H9 (cell line): ENCODE measurements at regions not wholly inside any gene's neighbourhood (a gene's known extent, or its start where the extent isn't known, plus 50 kb on each side); places are given as distances from the start of the nearest gene placed in this dataset.

Source experiments
- DNase-seq: peaks from one replicate; pipeline ENCODE4 v3.0.0-alpha.2; 2017
- H2AFZ ChIP-seq: one replicate; pipeline ENCODE4 v1.6.1; 2013; ENCODE audit warnings: mild to moderate bottlenecking, low read length, control low read depth, moderate library complexity
- H2AK5ac ChIP-seq: 2 replicates; pipeline ENCODE4 v1.6.1; 2013; ENCODE audit warnings: low read length, control low read depth, mixed read lengths; ENCODE audit not compliant: insufficient read length
- H2BK120ac ChIP-seq: one replicate; pipeline ENCODE4 v1.6.1; 2013; ENCODE audit warnings: low read depth, mild to moderate bottlenecking, low read length, control low read depth, inconsistent platforms; ENCODE audit not compliant: poor library complexity, severe bottlenecking
- H2BK12ac ChIP-seq: 2 replicates; pipeline ENCODE4 v1.6.1; 2013; ENCODE audit warnings: low read length, control low read depth, mixed read lengths, low read depth; ENCODE audit not compliant: insufficient read length
- H2BK15ac ChIP-seq: 2 replicates; pipeline ENCODE4 v1.6.1; 2013; ENCODE audit warnings: low read depth, low read length, control low read depth
- H2BK20ac ChIP-seq: one replicate; pipeline ENCODE4 v1.6.1; 2013; ENCODE audit warnings: low read depth, mild to moderate bottlenecking, low read length, control low read depth, inconsistent platforms; ENCODE audit not compliant: poor library complexity, severe bottlenecking
- H2BK5ac ChIP-seq: 2 replicates; pipeline ENCODE4 v1.6.1; 2013; ENCODE audit warnings: low read length, control low read depth, mixed read lengths; ENCODE audit not compliant: insufficient read length
- H3K14ac ChIP-seq: 2 replicates; pipeline ENCODE4 v1.6.1; 2013; ENCODE audit warnings: low read length, control low read depth; ENCODE audit not compliant: insufficient read depth
- H3K18ac ChIP-seq: 2 replicates; pipeline ENCODE4 v1.6.1; 2013; ENCODE audit warnings: low read depth, mild to moderate bottlenecking, mixed read lengths, low read length, control low read depth; ENCODE audit not compliant: insufficient read length
- H3K23ac ChIP-seq: 2 replicates; pipeline ENCODE4 v1.6.1; 2013; ENCODE audit warnings: low read length, control low read depth, mixed read lengths, low read depth; ENCODE audit not compliant: insufficient read length
- H3K23me2 ChIP-seq: 2 replicates; pipeline ENCODE4 v1.6.1; 2013; ENCODE audit warnings: low read depth, mild to moderate bottlenecking, mixed read lengths, low read length, control low read depth; ENCODE audit not compliant: insufficient read length, poor library complexity, severe bottlenecking
- H3K27ac ChIP-seq: 2 replicates; pipeline ENCODE4 v1.5.1; 2013; ENCODE audit warnings: low read length, control low read depth, mixed read lengths, low read depth; ENCODE audit not compliant: insufficient read length
- H3K27me3 ChIP-seq: 2 replicates; pipeline ENCODE4 v1.6.1; 2013; ENCODE audit warnings: low read length, control low read depth, inconsistent platforms; ENCODE audit not compliant: insufficient read depth
- H3K4ac ChIP-seq: 2 replicates; pipeline ENCODE4 v1.6.1; 2013; ENCODE audit warnings: low read depth, mild to moderate bottlenecking, control low read depth, inconsistent platforms, low read length, moderate library complexity
- H3K4me1 ChIP-seq: 2 replicates; pipeline ENCODE4 v1.6.1; 2013; ENCODE audit warnings: low read length, control low read depth, inconsistent platforms; ENCODE audit not compliant: insufficient read depth
- H3K4me2 ChIP-seq: 2 replicates; pipeline ENCODE4 v1.6.1; 2013; ENCODE audit warnings: low read length, control low read depth, mixed read lengths; ENCODE audit not compliant: insufficient read length, insufficient read depth
- H3K56ac ChIP-seq: 2 replicates; pipeline ENCODE4 v1.6.1; 2013; ENCODE audit warnings: low read depth, mild to moderate bottlenecking, mixed read lengths, low read length, control low read depth; ENCODE audit not compliant: insufficient read length
- H3K79me1 ChIP-seq: 2 replicates; pipeline ENCODE4 v1.6.1; 2013; ENCODE audit warnings: low read depth, mild to moderate bottlenecking, moderate library complexity, low read length, control low read depth, inconsistent platforms; ENCODE audit not compliant: insufficient read depth, poor library complexity, severe bottlenecking
- H3K79me2 ChIP-seq: 2 replicates; pipeline ENCODE4 v1.6.1; 2013; ENCODE audit warnings: low read length, control low read depth, inconsistent platforms; ENCODE audit not compliant: insufficient read depth
- H3K9ac ChIP-seq: 2 replicates; pipeline ENCODE4 v1.6.1; 2013; ENCODE audit warnings: low read length, control low read depth, mixed read lengths; ENCODE audit not compliant: insufficient read length; ENCODE audit errors: extremely low read depth
- H3K9me3 ChIP-seq: one replicate; pipeline ENCODE4 v1.6.1; 2013; ENCODE audit warnings: low read depth, low read length, inconsistent platforms; ENCODE audit not compliant: control insufficient read depth
- H3T11ph ChIP-seq: one replicate; pipeline ENCODE4 v1.6.1; 2013; ENCODE audit warnings: mild to moderate bottlenecking, low read length, control low read depth, inconsistent platforms
- H4K20me1 ChIP-seq: one replicate; pipeline ENCODE4 v1.6.1; 2013; ENCODE audit not compliant: control insufficient read depth, insufficient read length, insufficient read depth
- H4K5ac ChIP-seq: 2 replicates; pipeline ENCODE4 v1.6.1; 2013; ENCODE audit warnings: low read depth, mild to moderate bottlenecking, mixed read lengths, low read length, control low read depth; ENCODE audit not compliant: insufficient read length
- H4K8ac ChIP-seq: replicated peaks from 2 replicates; pipeline ENCODE4 v1.6.1; 2013; ENCODE audit warnings: low read length, control low read depth, mixed read lengths, low read depth; ENCODE audit not compliant: insufficient read length
- H4K91ac ChIP-seq: 2 replicates; pipeline ENCODE4 v1.6.1; 2013; ENCODE audit warnings: low read depth, mild to moderate bottlenecking, moderate library complexity, mixed read lengths, low read length, control low read depth; ENCODE audit not compliant: insufficient read length
- H3K27ac Mint-ChIP-seq, 3 experiments: 2 replicates in 2 of 3; 3 replicates in 1 of 3; pipeline ENCODE4 v1.8.0; 2020 to 2021; ENCODE audit warnings: mixed read lengths in 3 of 3, mild to moderate bottlenecking in 1 of 3, moderate library complexity in 1 of 3
- H3K27me3 Mint-ChIP-seq: 2 replicates; pipeline ENCODE4 v1.8.0; 2021; ENCODE audit warnings: low read depth, mild to moderate bottlenecking, moderate library complexity, mixed read lengths
- H3K36me3 Mint-ChIP-seq, 3 experiments: 2 replicates in 2 of 3; 3 replicates in 1 of 3; pipeline ENCODE4 v1.8.0; 2020 to 2021; ENCODE audit warnings: low read depth in 3 of 3, mixed read lengths in 3 of 3; ENCODE audit not compliant: insufficient read depth in 1 of 3
- H3K4me1 Mint-ChIP-seq, 2 experiments: 2 replicates each; pipeline ENCODE4 v1.8.0; 2020; ENCODE audit warnings: mixed read lengths in 2 of 2
- H3K4me3 Mint-ChIP-seq, 2 experiments: 2 replicates in 1 of 2; 3 replicates in 1 of 2; pipeline ENCODE4 v1.8.0; 2020 to 2021; ENCODE audit warnings: mild to moderate bottlenecking in 2 of 2, mixed read lengths in 2 of 2, moderate library complexity in 1 of 2
- H3K9me3 Mint-ChIP-seq, 2 experiments: 2 replicates in 1 of 2; 3 replicates in 1 of 2; pipeline ENCODE4 v1.8.0; 2020; ENCODE audit warnings: mild to moderate bottlenecking in 2 of 2, mixed read lengths in 2 of 2, moderate library complexity in 1 of 2
- WGBS: extraction: QIAGEN DNeasy Blood & Tissue Kit; methylation state at CpG from one replicate; pipeline ENCODE4 v1.1.7; 2013; ENCODE audit warnings: missing lambda C conversion rate, low lambda C conversion rate, mixed read lengths; ENCODE audit not compliant: insufficient read length; ENCODE audit errors: extremely low coverage; 5-methylcytosine and 5-hydroxymethylcytosine counted together
- TF ChIP-seq, protein P1 (sequence below): fragments of 200-600 bp; sonication (generic); conservative IDR thresholded peaks from 3 replicates; pipeline ENCODE4 v1.8.0; 2021; ENCODE audit warnings: antibody characterized with exemption, mild to moderate bottlenecking

DNA sequence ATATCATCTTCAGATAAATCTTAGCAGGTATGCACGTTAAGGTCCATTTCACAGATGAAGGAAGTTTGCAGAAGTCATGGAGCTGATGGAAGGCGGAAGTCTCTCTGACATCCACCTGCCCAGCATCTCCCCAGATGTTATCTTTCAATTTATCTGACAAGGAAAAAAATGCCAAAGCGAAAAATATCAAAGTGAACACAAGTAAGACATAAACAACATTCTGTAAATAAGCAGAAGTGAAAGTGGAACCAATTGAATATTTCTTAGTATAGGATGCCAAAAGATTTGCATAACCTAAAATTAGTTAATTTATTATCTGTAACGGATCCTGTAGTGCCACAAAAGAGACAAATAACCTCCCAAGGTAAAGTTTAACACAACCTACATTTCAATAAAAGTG is 73.6 kb upstream of the NEBL start:
- Mint-ChIP-seq H3K4me1 (peaks cover 0 to under 1% of the 10 kb centered on the region in 2 experiments; a peak in 1 of 4 replicates), H3K4me3 (no peak overlapping the region), H3K27ac (no peak overlapping the region), H3K9me3 (no peaks in the 10 kb centered on the region), H3K27me3 (no peaks in the 10 kb centered on the region), H3K36me3 (no peaks in the 10 kb centered on the region)
- no peaks in the 10 kb centered on the region for H3K27me3 ChIP-seq
- H2BK15ac ChIP-seq: no peak overlapping the region
- no peak overlapping the region for H2AK5ac ChIP-seq
- no peak overlapping the region for H4K91ac ChIP-seq
- H2BK5ac ChIP-seq: no peak overlapping the region
- H2BK12ac ChIP-seq: no peak overlapping the region
- H3K9me3 ChIP-seq: no peaks in the 10 kb centered on the region
- no peak overlapping the region for H4K8ac ChIP-seq
- no peak overlapping the region for H3K4ac ChIP-seq
- H3K79me2 ChIP-seq: no peaks in the 10 kb centered on the region
- H3K9ac ChIP-seq: no peak overlapping the region
- no peak for DNase-seq
- no peak overlapping the region for H4K5ac ChIP-seq
- no peaks in the 10 kb centered on the region for H3K79me1 ChIP-seq
- no peak overlapping the region for H3K4me2 ChIP-seq
- TF ChIP-seq, protein P1, sequence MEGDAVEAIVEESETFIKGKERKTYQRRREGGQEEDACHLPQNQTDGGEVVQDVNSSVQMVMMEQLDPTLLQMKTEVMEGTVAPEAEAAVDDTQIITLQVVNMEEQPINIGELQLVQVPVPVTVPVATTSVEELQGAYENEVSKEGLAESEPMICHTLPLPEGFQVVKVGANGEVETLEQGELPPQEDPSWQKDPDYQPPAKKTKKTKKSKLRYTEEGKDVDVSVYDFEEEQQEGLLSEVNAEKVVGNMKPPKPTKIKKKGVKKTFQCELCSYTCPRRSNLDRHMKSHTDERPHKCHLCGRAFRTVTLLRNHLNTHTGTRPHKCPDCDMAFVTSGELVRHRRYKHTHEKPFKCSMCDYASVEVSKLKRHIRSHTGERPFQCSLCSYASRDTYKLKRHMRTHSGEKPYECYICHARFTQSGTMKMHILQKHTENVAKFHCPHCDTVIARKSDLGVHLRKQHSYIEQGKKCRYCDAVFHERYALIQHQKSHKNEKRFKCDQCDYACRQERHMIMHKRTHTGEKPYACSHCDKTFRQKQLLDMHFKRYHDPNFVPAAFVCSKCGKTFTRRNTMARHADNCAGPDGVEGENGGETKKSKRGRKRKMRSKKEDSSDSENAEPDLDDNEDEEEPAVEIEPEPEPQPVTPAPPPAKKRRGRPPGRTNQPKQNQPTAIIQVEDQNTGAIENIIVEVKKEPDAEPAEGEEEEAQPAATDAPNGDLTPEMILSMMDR: no peak
- H2AFZ ChIP-seq: no peak overlapping the region
- no CpG with 5 or more reads among the region's 4 CpGs for WGBS
- H3K18ac ChIP-seq: no peak overlapping the region
- no peak overlapping the region for H2BK20ac ChIP-seq
- H3K14ac ChIP-seq: no peak overlapping the region
- no peaks in the 10 kb centered on the region for H4K20me1 ChIP-seq
- no peaks in the 10 kb centered on the region for H3K4me1 ChIP-seq
- no peak overlapping the region for H2BK120ac ChIP-seq
- H3T11ph ChIP-seq: no peak overlapping the region
- no peak overlapping the region for H3K27ac ChIP-seq
- no peaks in the 10 kb centered on the region for H3K23me2 ChIP-seq
- no peak overlapping the region for H3K56ac ChIP-seq
- H3K23ac ChIP-seq: no peak overlapping the region
